Choroid plexus epithelial cell (primary cell): ENCODE measurements at regions not wholly inside any gene's neighbourhood (a gene's known extent, or its start where the extent isn't known, plus 50 kb on each side); places are given as distances from the start of the nearest gene placed in this dataset.

Experiments used
- DNase-seq: peaks from one replicate; pipeline ENCODE4 v3.0.0-alpha.2; 2010; ENCODE audit warnings: low read depth
- H3K4me3 ChIP-seq: 2 replicates; pipeline ENCODE4 v1.5.1; 2011; ENCODE audit warnings: low read depth, mild to moderate bottlenecking, control low read depth, low read length, moderate library complexity
- CTCF ChIP-seq: conservative IDR thresholded peaks from 2 replicates; pipeline ENCODE4 v1.5.1; 2011; ENCODE audit warnings: low read depth, mild to moderate bottlenecking, control low read depth, inconsistent platforms, low read length, moderate library complexity

DNA sequence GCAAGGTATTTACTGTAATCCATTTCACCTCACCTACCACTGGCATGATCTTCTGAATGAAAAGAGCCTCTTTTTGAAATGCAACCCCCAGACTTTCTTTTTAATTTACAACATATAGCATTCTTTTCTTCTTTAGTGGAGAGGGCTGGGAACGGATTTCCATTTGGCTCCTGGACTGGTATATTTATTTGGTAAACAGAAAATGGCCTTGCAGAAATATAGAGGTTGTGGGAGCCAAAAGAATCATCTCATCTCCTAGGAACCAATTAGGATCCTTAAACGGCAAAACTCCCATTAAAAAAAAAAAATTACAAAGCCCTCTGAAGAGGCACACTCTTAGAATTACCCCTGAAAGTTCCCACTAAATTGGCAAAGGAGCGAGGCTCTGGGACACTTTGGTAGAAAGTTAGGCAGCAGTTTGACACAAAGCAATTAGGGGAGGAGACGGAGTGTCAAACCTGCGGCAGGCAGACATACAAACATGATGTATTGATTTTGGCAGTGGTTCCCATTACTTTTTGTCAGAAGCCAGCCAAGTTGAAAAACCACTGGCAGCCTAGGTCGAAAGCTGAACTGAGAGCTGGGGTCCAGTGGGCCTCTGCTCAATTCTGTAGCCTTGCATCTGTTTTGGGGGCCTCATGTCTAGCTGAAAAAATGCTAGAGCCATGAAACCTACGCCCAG is 135.1 kb upstream of the MAGI3 start:
- DNase-seq, result no peak
- no peak for TF ChIP-seq CTCF
- H3K4me3 ChIP-seq, result no peak overlapping the region

- DNase-seq, result no peak
- no peak overlapping the region for H3K4me3 ChIP-seq
- no peak for TF ChIP-seq CTCF
Observed at GRCh38 chr1:113255720-113256347, 134.5 kb upstream of the MAGI3 start.

DNA sequence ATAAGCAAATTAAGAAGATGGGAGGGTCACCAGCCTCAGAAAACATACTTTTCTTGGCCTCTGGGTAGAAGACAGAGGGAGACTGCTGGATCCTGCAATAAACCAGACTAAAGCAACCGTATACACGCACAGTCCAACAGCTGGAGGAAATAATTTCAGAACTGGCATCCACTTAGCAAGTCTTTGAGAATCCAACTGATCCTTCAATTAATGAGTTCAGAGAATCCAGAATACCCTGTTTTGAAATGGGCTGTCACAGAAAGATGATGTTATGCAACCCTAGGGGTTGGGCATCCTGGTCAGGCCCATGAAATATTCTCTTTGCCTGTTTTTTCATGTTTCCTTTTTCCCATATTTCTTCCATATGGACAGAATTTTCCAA is 134.0 kb upstream of the MAGI3 start:
- TF ChIP-seq CTCF, result no peak
- DNase-seq, result no peak
- no peak overlapping the region for H3K4me3 ChIP-seq

GRCh38 chr1:113259988-113260387 is 130.3 kb upstream of the MAGI3 start:
- DNase-seq, result no peak
- no peak overlapping the region for H3K4me3 ChIP-seq
- no peak for TF ChIP-seq CTCF

DNA sequence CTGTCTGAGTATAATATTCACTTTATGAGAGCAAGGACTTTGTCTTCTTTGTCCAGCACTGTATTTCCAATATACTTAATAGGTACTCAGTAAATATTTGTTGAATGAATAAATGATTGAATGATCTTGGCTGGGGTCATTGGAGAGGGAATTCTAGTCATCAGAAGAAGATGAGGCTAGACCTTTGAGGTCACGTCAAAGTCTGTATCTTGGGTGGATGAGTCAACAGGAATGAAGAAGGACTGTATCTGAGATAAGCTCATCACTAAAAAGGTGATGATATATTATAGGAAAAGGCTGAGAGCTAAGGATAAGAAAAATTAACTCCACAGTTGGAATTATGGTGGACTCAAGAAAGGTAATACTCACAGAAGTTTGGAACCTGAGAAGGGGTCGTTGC is 125.1 kb upstream of the MAGI3 start:
- no peak overlapping the region for H3K4me3 ChIP-seq
- DNase-seq, result no peak
- TF ChIP-seq CTCF, result no peak

GRCh38 chr1:113266788-113267187 is 123.5 kb upstream of the MAGI3 start:
- no peak for DNase-seq
- H3K4me3 ChIP-seq, result no peak overlapping the region
- no peak for TF ChIP-seq CTCF

DNA sequence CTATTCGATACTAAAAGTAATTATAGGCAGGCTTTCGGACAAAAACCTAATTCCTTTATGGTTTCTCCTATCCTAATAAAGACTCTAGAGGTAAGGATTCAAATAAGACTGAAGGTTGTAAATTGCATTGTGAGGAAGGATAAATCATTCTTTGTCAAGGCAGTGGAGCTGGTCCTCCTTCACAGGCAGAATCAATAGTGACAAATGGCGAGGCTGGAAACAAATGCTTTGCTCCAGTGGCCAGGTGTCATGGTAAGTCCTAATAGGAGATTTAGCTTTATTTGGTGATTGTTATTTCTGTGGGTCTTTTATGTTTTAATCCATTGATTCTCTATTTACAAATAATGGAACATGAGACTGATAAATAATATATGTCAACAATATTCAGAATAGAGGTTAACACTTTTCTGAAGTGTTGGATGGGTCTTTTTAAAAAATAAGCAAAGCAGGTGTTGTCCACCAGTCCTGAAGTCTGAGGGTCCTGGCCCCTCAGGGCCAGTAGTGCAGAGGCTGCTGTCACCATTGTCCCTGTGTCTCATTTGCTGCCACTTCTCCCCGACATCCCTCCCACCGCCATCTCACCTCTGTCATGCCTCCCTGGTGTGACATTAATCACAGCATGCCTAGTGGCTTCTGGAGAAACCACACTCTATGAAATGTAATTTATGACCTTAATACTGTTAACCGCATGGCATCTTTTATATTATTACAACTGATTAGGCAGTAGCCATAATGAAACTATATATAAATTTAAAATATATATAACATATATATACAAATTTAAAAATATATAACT is 120.9 kb upstream of the MAGI3 start:
- no peak for TF ChIP-seq CTCF
- H3K4me3 ChIP-seq, result no peak overlapping the region
- DNase-seq, result no peak
